Tibial artery (tissue), 4 donors: ENCODE measurements at regions not wholly inside any gene's neighbourhood (a gene's known extent, or its start where the extent isn't known, plus 50 kb on each side); places are given as distances from the start of the nearest gene placed in this dataset.

Source experiments
- DNase-seq, 2 donors: peaks; one replicate each; pipeline ENCODE4 v3.0.0-alpha.2; 2019
- H3K27ac ChIP-seq, 2 donors: fragments of 200-600 bp; sonication (generic) in 1 of 2; 1 replicate in 1 of 2; 2 replicates in 1 of 2; pipeline ENCODE4 v1.5.1; 2018 to 2019; ENCODE audit warnings: mild to moderate bottlenecking in 1 of 2
- H3K27me3 ChIP-seq, 2 donors: fragments of 200-600 bp; sonication (generic) in 1 of 2; one replicate each; pipeline versions ENCODE4 v1.5.1 to v1.6.0; 2016 to 2019
- H3K36me3 ChIP-seq, 3 donors: fragments of 200-600 bp; sonication (generic) in 2 of 3; one replicate each; pipeline ENCODE4 v1.5.1; 2016 to 2019; ENCODE audit warnings: mild to moderate bottlenecking in 2 of 3
- H3K4me1 ChIP-seq, 4 donors: fragments of 200-600 bp; sonication (generic) in 2 of 4; 1 replicate in 3 of 4; 2 replicates in 1 of 4; pipeline ENCODE4 v1.5.1; 2016 to 2019
- H3K4me3 ChIP-seq, 2 donors: fragments of 200-600 bp; sonication (generic) in 1 of 2; 1 replicate in 1 of 2; 2 replicates in 1 of 2; pipeline ENCODE4 v1.5.1; 2018 to 2019; ENCODE audit warnings: mild to moderate bottlenecking in 2 of 2
- H3K9me3 ChIP-seq, 3 donors: fragments of 200-600 bp; sonication (generic) in 1 of 3; one replicate each; pipeline ENCODE4 v1.5.1; 2016 to 2019
- intact Hi-C: fragments of 100-400 bp; cut with DNase I; formaldehyde crosslinking; loops from one replicate; pipeline ENCODE4 v1.15.0; 2023; ENCODE audit warnings: low total_unique reads
- TF ChIP-seq, protein P1 (sequence below), 2 experiments: fragments of 200-600 bp in 1 of 2; fragments of 450-650 bp in 1 of 2; IDR thresholded peaks; one replicate each; pipeline ENCODE4 v1.5.1; 2017 to 2019; ENCODE audit warnings: antibody characterized with exemption in 2 of 2, mild to moderate bottlenecking in 1 of 2, moderate library complexity in 1 of 2

DNA sequence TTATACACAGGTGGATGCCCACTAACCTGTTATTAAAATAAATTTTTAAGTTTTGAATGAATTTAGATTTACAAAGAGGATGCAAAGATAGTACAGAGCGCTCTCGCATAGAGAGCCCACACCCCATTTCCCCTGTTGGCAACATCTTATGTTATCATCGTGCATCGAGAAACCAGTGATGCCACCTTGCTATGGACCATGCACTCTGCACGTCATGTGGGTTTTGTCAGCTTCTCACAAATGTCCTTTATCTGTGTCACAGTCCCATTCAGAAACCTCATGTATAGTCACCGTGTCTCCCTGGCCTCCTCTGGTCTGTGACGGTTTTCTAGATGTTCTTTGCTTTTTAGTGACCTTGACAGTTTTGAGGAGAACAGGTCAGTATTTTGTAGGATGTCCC, 60.0 kb downstream of the ING1 start:
- Histone ChIP-seq H3K27me3 (peaks cover 0 to 12% of the 10 kb centered on the region in 2 donors), H3K4me3 (no peak overlapping the region), H3K27ac (no peak overlapping the region), H3K9me3 (no peaks in the 10 kb centered on the region), H3K36me3 (no peaks in the 10 kb centered on the region), H3K4me1 (no peaks in the 10 kb centered on the region)
- DNase-seq: no peak
- TF ChIP-seq, protein P1, sequence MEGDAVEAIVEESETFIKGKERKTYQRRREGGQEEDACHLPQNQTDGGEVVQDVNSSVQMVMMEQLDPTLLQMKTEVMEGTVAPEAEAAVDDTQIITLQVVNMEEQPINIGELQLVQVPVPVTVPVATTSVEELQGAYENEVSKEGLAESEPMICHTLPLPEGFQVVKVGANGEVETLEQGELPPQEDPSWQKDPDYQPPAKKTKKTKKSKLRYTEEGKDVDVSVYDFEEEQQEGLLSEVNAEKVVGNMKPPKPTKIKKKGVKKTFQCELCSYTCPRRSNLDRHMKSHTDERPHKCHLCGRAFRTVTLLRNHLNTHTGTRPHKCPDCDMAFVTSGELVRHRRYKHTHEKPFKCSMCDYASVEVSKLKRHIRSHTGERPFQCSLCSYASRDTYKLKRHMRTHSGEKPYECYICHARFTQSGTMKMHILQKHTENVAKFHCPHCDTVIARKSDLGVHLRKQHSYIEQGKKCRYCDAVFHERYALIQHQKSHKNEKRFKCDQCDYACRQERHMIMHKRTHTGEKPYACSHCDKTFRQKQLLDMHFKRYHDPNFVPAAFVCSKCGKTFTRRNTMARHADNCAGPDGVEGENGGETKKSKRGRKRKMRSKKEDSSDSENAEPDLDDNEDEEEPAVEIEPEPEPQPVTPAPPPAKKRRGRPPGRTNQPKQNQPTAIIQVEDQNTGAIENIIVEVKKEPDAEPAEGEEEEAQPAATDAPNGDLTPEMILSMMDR (IDR thresholded peaks at IDR 0.05): no peak
- intact Hi-C loops: no loop called here

DNA sequence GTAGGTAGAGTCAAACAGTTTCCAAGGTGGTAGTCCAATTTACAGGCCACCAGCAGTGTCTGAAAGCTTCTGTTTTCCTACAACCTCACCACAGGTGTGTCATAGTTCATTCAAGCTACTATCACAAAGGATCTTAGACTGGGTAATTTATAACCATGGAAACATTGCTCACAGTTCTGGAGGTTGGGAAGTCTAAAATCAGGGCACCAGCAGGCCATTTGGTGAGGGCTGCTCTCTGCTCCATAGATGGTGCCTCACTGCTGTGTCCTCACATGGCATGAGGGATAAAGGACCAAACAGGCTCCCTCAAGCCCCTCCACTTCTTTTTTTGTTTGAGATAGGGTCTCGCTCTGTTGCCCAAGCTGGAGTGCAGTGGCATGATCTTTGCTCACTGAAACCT, 60.6 kb downstream of the ING1 start:
- H3K4me3 ChIP-seq: no peak overlapping the region
- intact Hi-C loops: no loop called here
- peaks cover 0 to 12% of the 10 kb centered on the region in 2 donors for H3K27me3 ChIP-seq
- H3K27ac ChIP-seq: no peak overlapping the region
- no peak for DNase-seq
- H3K9me3 ChIP-seq: no peaks in the 10 kb centered on the region
- no peaks in the 10 kb centered on the region for H3K36me3 ChIP-seq
- H3K4me1 ChIP-seq: no peaks in the 10 kb centered on the region
- TF ChIP-seq, protein P1 (IDR thresholded peaks at IDR 0.05): no peak

DNA sequence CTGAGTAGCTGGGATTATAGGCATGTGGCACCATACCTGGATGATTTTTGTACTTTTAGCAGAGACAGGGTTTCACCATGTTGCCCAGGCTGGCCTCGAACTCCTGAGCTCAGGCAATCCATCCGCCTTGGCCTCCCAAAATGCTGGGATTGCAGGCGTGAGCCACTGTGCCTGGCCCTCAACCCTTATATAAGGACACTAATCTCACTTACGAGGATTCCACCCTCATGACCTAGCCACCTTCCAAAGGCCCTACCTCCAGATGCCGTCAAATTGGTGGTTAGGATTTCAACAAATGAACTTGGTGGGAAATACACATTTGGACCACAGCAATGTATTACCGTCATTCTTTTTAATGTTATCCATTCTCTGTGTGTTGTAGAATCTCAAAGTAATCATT, 61.0 kb downstream of the ING1 start:
- no peaks in the 10 kb centered on the region for H3K9me3 ChIP-seq
- no peak overlapping the region for H3K27ac ChIP-seq
- intact Hi-C loops: no loop called here
- DNase-seq: no peak
- TF ChIP-seq, protein P1 (IDR thresholded peaks at IDR 0.05): no peak
- H3K27me3 ChIP-seq: peaks cover 0 to 12% of the 10 kb centered on the region in 2 donors
- no peaks in the 10 kb centered on the region for H3K4me1 ChIP-seq
- no peak overlapping the region for H3K4me3 ChIP-seq
- H3K36me3 ChIP-seq: no peaks in the 10 kb centered on the region

DNA sequence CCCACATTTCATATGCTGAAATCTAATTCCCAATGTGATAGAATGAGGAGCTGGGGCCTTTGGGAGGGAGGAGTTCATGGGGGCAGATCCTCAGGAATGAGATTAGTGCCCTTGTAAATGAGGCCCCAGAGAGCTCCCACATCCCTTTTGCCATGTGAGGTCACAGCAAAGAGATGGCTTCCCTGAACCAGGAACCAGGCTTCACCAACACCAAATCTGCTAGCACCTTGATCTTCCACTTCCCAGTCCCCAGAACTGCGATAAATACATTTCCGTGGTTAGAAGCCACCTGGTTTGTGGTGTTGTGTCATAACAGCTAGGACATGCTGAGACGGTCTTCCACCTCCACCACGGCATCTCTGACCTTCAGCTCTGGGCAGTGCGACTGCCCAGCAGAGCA, 62.1 kb downstream of the ING1 start:
- H3K36me3 ChIP-seq: no peaks in the 10 kb centered on the region
- no peaks in the 10 kb centered on the region for H3K9me3 ChIP-seq
- peaks cover 0 to 9% (median 2%) of the 10 kb centered on the region in 4 donors for H3K4me1 ChIP-seq
- H3K4me3 ChIP-seq: no peak overlapping the region
- TF ChIP-seq, protein P1 (IDR thresholded peaks at IDR 0.05): no peak
- DNase-seq: no peak
- H3K27me3 ChIP-seq: peaks cover 0 to 6% of the 10 kb centered on the region in 2 donors
- H3K27ac ChIP-seq: no peak overlapping the region
- intact Hi-C loops: no loop called here

DNA sequence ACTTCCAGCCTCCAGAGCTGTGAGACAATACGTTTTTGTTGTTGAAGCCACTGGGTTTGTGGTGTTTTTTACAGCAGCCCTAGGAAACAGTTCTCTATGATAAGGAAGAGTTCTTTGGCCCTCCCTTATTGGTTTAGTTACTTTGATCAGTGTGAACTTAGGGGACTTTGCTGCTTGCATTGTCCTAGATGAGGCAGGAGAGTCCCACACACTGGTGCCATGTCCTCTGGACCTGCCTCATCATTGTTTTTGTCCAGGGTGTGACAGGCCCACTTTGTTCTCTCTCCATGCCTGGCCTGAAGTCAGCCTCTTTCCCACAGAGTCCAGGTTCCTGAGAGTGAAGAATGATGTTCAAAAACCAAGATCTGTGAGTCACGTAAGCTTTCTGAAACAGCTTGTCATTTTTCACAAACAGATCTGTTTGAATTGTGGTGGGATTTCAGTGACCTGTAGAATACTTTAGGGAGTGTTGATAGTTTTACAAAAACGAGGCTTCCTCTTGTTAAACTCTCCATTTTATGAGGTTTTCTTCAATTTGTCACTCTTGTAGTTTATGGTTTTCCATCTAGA, 63.8 kb downstream of the ING1 start:
- peaks cover 0 to 5% of the 10 kb centered on the region in 2 donors for H3K27me3 ChIP-seq
- H3K36me3 ChIP-seq: no peaks in the 10 kb centered on the region
- H3K4me1 ChIP-seq: peaks cover 0 to 9% (median 2%) of the 10 kb centered on the region in 4 donors
- DNase-seq: no peak
- TF ChIP-seq, protein P1 (IDR thresholded peaks at IDR 0.05): no peak
- no peak overlapping the region for H3K27ac ChIP-seq
- H3K9me3 ChIP-seq: no peaks in the 10 kb centered on the region
- no peak overlapping the region for H3K4me3 ChIP-seq
- intact Hi-C loops: no loop called here

DNA sequence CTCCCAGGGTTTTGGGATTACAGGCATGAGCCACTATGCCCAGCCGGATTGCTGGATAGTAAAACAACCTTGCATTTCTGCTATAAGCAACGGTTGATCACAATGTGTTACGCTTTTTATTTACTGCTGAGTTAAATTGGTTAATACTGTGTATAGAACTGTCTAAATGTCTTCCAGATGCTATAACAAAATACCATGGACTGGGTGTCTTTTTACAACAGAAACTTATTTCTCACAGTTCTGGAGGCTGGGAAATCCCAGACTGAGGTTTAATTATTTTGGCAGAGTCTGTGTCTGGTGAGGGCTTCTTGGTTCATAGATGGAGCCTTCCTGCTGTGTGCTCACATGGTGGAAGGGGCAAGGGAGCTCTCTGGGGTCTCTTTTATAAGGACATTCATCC, 65.5 kb downstream of the ING1 start:
- DNase-seq: no peak
- Histone ChIP-seq H3K27me3 (no peaks in the 10 kb centered on the region), H3K36me3 (no peaks in the 10 kb centered on the region), H3K4me1 (peaks cover 0 to 9% (median 2%) of the 10 kb centered on the region in 4 donors), H3K4me3 (no peak overlapping the region), H3K9me3 (no peaks in the 10 kb centered on the region), H3K27ac (no peak overlapping the region)
- intact Hi-C loops: no loop called here
- TF ChIP-seq, protein P1 (IDR thresholded peaks at IDR 0.05): no peak
